Stimulated activated CD4-positive, alpha-beta T cell treated with anti-CD3 and anti-CD28 coated beads, Interleukin-2, amount 100 ng/mL, for 24 hours (primary cell): ENCODE measurements at regions not wholly inside any gene's neighbourhood (a gene's known extent, or its start where the extent isn't known, plus 50 kb on each side); places are given as distances from the start of the nearest gene placed in this dataset.

Source experiments
- DNase-seq, 2 donors: peaks; one replicate each; pipeline ENCODE4 v3.0.0-alpha.2; 2020

GRCh38 chr4:83170952-83171399 is 56.4 kb upstream of the PLAC8 start:
- no peak for DNase-seq
